ENCODE measurements at regions not wholly inside any gene's neighbourhood (a gene's known extent, or its start where the extent isn't known, plus 50 kb on each side); places are given as distances from the start of the nearest gene placed in this dataset.

GRCh38 chr4:23371533-23371932 is 518.3 kb downstream of the PPARGC1A start:
- TF ChIP-seq POLR2A (IDR thresholded peaks at IDR 0.05; ENCODE audit: low read depth) (no peak), POLR2AphosphoS5 (IDR thresholded peaks at IDR 0.05) (no peak), EP300 (IDR thresholded peaks at IDR 0.05) (no peak), CTCF (IDR thresholded peaks at IDR 0.05) (no peak)
- no peak for DNase-seq (ENCODE audit: extremely low spot score)
- intact Hi-C loops (cut with DNase I), result no loop called here
- H3K9me3 ChIP-seq, result no peaks in the 10 kb centered on the region
- H3K27ac ChIP-seq (replicated peaks in 1 of 4), result no peak overlapping the region
- H3K4me1 ChIP-seq, result peaks cover 12 to 22% (median 17%) of the 10 kb centered on the region in 4 donors
- H3K27me3 ChIP-seq, result no peaks in the 10 kb centered on the region
- H3K4me3 ChIP-seq, result no peak overlapping the region
- WGBS, result 88% methylated on average over 5 of the region's 5 CpGs
- H3K36me3 ChIP-seq, result no peaks in the 10 kb centered on the region

GRCh38 chr4:23369331-23369730 is 520.5 kb downstream of the PPARGC1A start:
- intact Hi-C loops (cut with DNase I), result no loop called here
- Histone ChIP-seq H3K36me3 (no peaks in the 10 kb centered on the region), H3K4me3 (no peak overlapping the region), H3K9me3 (no peaks in the 10 kb centered on the region), H3K4me1 (peaks cover 12 to 20% (median 16%) of the 10 kb centered on the region in 4 donors), H3K27ac (replicated peaks in 1 of 4) (no peak overlapping the region), H3K27me3 (no peaks in the 10 kb centered on the region)
- no peak for TF ChIP-seq CTCF (IDR thresholded peaks at IDR 0.05)
- no peak for TF ChIP-seq EP300 (IDR thresholded peaks at IDR 0.05)
- TF ChIP-seq POLR2AphosphoS5 (IDR thresholded peaks at IDR 0.05), result no peak
- TF ChIP-seq POLR2A (IDR thresholded peaks at IDR 0.05; ENCODE audit: low read depth), result no peak
- DNase-seq (ENCODE audit: extremely low spot score), result no peak
- 57% methylated on average over 2 of the region's 3 CpGs for WGBS

- no peak for DNase-seq (ENCODE audit: extremely low spot score)
- H3K4me1 ChIP-seq, result peaks cover 2 to 9% (median 6%) of the 10 kb centered on the region in 4 donors
- TF ChIP-seq EP300 (IDR thresholded peaks at IDR 0.05) (no peak), CTCF (IDR thresholded peaks at IDR 0.05) (peak; percentile 32 to 35 (median 35))
- no peak overlapping the region for H3K4me3 ChIP-seq
- WGBS, result 73% methylated on average over 6 of the region's 6 CpGs
- H3K9me3 ChIP-seq, result no peaks in the 10 kb centered on the region
- H3K27me3 ChIP-seq, result no peaks in the 10 kb centered on the region
- intact Hi-C loops (cut with DNase I), result no loop called here
- H3K27ac ChIP-seq (replicated peaks in 1 of 4), result no peak overlapping the region
- no peaks in the 10 kb centered on the region for H3K36me3 ChIP-seq
Measured at GRCh38 chr4:23368081-23368697, 521.7 kb downstream of the PPARGC1A start.

GRCh38 chr4:23366557-23366906 is 523.3 kb downstream of the PPARGC1A start:
- no peak for DNase-seq (ENCODE audit: extremely low spot score)
- WGBS, result 91% methylated on average over 1 of the region's 1 CpG
- TF ChIP-seq EP300 (IDR thresholded peaks at IDR 0.05), result no peak
- no peak for TF ChIP-seq CTCF (IDR thresholded peaks at IDR 0.05)
- no peak for TF ChIP-seq POLR2A (IDR thresholded peaks at IDR 0.05; ENCODE audit: low read depth)
- TF ChIP-seq POLR2AphosphoS5 (IDR thresholded peaks at IDR 0.05), result no peak
- Histone ChIP-seq H3K27me3 (no peaks in the 10 kb centered on the region), H3K4me3 (no peak overlapping the region), H3K36me3 (no peaks in the 10 kb centered on the region), H3K4me1 (peaks cover 0 to 8% (median 1%) of the 10 kb centered on the region in 4 donors), H3K27ac (replicated peaks in 1 of 4) (no peak overlapping the region), H3K9me3 (no peaks in the 10 kb centered on the region)
- intact Hi-C loops (cut with DNase I), result no loop called here

Data from esophagus muscularis mucosa (tissue), 4 donors.